Fibroblast of skin of left quadriceps (primary cell): ENCODE measurements at regions not wholly inside any gene's neighbourhood (a gene's known extent, or its start where the extent isn't known, plus 50 kb on each side); places are given as distances from the start of the nearest gene placed in this dataset.

Source experiments
- DNase-seq, 2 experiments: peaks; one replicate each; pipeline ENCODE4 v3.0.0-alpha.2; 2013; ENCODE audit warnings: low read depth in 2 of 2

- DNase-seq = no peak
Observed at GRCh38 chr2:104318001-104318665, 535.8 kb upstream of the POU3F3 start.

DNA sequence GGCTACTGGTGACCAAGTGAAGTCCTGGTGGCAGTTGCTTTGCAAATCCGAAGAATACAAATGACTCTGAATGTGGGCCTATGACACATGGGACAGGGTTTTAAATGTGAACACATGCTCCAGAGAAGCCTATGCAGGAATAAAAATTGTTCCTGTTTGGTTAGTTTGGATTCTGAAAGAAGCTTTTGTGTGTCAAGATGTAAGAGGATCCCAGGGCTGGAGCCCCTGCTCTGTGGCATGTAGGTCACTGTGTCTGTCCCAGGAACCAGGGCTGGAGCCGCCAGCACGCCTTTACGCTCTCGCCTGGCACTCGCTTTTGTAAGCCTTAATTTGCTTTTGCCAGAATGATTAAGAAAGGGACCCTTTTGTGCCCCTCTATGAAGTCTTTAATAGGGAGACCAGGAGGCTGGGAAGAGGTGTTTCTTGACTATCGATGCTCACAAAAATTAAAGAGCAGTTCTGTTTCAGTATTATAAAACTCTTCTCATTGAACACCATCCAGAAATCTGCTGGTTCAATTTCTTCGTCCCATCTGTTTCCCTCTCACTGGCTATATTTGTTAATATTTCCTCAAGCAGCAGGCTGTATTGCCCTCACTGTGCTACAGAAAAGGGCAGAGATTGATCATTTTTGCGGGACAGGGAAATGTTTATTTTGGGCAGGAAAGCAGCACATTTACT is 532.7 kb upstream of the POU3F3 start:
- no peak for DNase-seq

- DNase-seq = no peak
Observed at GRCh38 chr2:104321796-104322349, 532.0 kb upstream of the POU3F3 start.

GRCh38 chr2:104332731-104333130 is 521.2 kb upstream of the POU3F3 start:
- DNase-seq = peak; percentile 45 to 56

DNA sequence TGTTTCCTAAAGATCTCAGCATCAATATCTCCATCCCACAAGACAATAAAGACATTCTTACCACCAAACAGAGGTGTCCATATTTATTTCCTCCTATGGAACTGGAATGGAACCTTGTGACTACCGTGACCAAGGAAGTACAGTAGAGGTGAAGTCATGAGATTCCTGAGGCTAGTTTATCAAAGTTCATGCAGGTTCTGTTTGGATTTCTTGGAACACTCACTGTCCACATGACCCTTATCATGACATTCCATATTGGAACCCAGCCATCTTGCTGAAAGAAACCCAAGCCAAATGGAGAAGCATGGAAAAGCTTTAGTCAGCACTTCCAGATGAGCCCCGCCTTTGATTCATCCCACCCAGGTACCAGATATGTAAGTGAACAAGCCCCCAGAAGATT is 516.0 kb upstream of the POU3F3 start:
- DNase-seq = no peak

GRCh38 chr2:104340162-104340561 is 513.8 kb upstream of the POU3F3 start:
- DNase-seq = no peak

GRCh38 chr2:104340879-104341828 is 512.8 kb upstream of the POU3F3 start:
- DNase-seq = no peak

- no peak for DNase-seq
Observed at GRCh38 chr2:104344306-104344705, 509.6 kb upstream of the POU3F3 start.

GRCh38 chr2:104344985-104345384 is 508.9 kb upstream of the POU3F3 start:
- DNase-seq = no peak

DNA sequence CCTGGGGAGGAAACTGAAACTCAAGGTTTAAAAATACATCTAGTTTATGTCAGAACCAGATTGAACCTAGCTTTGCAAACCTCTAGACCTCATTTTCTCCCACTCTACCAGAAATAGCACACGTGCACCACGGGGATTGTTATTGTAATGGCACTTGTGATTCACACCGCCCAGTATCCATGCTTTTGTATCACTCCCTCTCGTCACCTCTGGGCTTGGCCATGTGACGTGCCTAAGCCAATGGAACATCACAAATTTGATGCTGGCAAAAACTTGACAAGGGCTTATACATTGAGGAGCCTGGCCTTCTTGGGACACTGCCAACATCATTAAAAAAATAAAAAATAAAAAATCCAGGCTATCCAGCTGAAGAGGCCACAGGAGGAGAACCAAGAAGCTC is 495.8 kb upstream of the POU3F3 start:
- DNase-seq = no peak

DNA sequence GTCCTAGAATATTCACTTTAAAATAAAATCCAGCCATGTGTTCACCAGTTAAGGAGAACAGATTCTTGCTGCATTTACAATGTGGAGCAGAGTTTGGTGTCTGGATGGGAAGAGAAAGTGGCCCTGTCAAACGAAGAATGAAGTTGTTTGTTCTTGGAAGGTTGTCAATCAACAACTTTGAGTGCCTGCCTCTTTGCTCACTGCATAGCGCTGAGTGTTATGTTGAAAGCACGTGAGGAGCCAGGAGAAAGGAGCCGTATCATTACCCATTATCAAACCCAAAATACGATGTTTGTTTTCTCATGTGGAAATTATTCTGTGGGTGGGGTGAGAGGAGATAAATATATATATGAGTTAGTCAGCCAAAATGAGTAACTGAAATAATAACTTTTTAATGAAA is 492.5 kb upstream of the POU3F3 start:
- DNase-seq = no peak

DNA sequence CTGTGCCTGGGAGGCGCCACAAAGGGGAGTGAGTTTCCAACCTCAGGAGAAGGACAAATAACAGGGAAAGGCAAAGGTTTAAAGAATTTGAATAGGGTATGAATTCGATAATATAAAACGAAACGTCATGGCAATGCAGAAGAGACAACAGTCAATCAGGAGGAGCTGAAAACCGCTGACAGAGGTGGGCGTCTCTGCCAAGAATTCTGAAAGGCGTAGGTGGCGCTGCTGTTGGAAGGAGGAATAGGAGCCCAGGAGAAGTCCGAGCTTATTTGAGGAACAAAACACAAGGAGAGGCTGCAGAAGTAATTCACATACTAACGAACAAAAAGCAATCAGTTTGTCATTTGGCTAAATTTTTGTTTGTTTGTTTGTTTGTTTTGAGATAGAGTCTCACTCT is 485.8 kb upstream of the POU3F3 start:
- no peak for DNase-seq

DNA sequence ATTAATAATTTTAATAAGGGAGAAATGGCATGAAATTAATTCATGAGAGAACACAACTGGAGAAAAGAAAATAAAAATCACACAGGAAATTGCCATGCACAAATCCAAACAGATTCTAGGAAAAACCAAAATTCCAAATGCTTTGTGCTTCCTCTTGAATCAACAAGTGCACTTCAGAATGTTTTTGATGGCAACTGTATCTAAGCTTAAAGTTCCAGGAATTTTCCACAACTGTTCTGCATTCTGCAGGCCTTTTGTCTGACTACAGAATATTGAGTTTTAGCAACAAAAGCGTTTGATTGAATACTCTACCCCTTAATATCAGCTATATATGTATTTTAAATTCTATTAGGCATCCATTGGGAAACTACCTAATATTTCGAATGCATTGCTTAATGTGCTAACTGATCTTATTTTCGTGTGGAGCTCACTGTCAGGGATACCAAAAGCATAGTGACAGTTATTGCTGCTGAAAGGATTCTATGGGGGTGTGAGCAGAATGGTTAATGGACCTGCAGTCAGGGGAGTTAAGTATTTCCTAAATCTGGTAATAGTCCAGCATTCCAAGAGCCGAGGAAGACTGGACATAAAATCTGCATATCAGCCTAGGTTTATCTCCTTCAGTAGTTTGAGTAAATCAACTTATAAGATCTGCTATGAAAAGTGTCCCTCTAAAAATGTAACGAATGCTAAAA is 482.7 kb upstream of the POU3F3 start:
- DNase-seq = no peak

GRCh38 chr2:104375206-104375605 is 478.7 kb upstream of the POU3F3 start:
- DNase-seq = no peak

GRCh38 chr2:104378853-104379374 is 475.0 kb upstream of the POU3F3 start:
- DNase-seq = peak; percentile 51 to 52

- DNase-seq = no peak
Observed at GRCh38 chr2:104384961-104385360, 469.0 kb upstream of the POU3F3 start.

- no peak for DNase-seq
Observed at GRCh38 chr2:104385743-104386142, 468.2 kb upstream of the POU3F3 start.

DNA sequence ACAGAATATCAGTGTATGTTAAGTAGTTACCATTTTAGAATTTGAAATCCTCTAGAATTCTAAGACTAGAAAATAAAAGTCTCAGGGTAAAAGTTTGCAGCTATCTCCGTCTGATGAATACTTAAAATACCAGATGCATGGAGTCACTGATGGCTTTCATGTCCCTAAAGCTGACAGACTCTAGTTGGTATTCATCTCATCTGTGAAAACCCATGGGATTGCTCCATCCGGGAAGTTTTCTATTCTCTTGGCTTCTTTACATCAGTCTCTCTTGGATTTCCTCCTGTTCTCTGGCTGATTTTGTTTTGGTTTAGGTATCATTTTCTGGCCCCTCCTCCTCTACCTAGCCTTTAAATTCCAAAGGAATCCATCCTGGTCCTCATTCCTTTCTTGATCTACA is 465.6 kb upstream of the POU3F3 start:
- DNase-seq = peak; percentile 53 to 55

DNA sequence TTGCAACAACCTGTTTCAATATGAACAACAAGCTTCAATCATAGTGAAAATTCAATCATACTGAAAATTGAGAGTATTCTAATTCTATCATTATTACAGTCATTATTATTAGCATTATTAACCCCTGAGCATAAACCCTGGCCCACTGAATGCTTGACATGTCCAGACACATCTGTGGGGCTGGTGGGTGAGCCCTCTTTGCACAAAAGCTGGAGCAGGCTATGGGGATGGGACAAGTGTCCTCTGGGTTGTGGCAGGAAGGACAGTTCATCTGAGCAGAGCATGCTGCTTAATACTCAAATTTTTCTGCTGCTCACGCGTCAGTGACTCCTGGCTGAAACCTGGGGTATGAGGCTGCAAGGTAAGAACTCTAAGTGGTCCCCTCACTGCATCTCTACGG is 451.1 kb upstream of the POU3F3 start:
- DNase-seq = no peak

DNA sequence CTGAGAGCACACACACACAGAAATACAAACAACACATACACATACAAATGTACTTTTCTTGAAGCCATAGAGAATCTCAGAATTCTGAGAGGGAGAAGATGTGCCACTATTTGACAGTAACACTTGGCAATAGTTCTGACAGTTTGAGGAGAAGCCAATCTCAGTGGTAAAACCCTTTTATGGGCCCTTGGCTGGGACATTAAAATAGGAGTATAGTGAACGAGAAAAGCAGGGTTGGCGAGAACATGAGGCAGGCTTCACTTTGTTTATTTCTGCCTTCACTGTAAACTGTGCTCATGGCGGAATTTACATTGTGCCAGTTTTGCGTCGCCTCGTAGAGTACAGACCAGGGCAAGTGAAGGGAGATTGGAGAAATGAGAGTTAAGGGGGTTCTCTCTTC is 449.4 kb upstream of the POU3F3 start:
- no peak for DNase-seq

GRCh38 chr2:104405623-104406022 is 448.3 kb upstream of the POU3F3 start:
- no peak for DNase-seq
